Testis (tissue), 2 donors: ENCODE measurements at regions not wholly inside any gene's neighbourhood (a gene's known extent, or its start where the extent isn't known, plus 50 kb on each side); places are given as distances from the start of the nearest gene placed in this dataset.

Experiments used
- CTCF ChIP-seq, 3 experiments: fragments of 450-650 bp in 2 of 3; fragments of 200-600 bp in 1 of 3; sonication (generic) in 1 of 3; IDR thresholded peaks; one replicate each; pipeline ENCODE4 v1.5.1; 2016 to 2019; ENCODE audit warnings: antibody characterized with exemption in 3 of 3, mild to moderate bottlenecking in 2 of 3, moderate library complexity in 1 of 3
- POLR2A ChIP-seq: fragments of 450-650 bp; IDR thresholded peaks from one replicate; pipeline ENCODE4 v1.6.1; 2017; ENCODE audit warnings: antibody characterized with exemption, mild to moderate bottlenecking, moderate library complexity

- TF ChIP-seq CTCF (IDR thresholded peaks at IDR 0.05): no peak
- TF ChIP-seq POLR2A: no peak
Observed at GRCh38 chr20:57910716-57911115, 200.9 kb upstream of the PMEPA1 start.
